ENCODE measurements at regions not wholly inside any gene's neighbourhood (a gene's known extent, or its start where the extent isn't known, plus 50 kb on each side); places are given as distances from the start of the nearest gene placed in this dataset.

- no peak for DNase-seq
Observed at GRCh38 chr10:47237316-47238260, 62.4 kb upstream of the GDF10 start.

- no peak for DNase-seq
Observed at GRCh38 chr10:47238331-47239095, 61.5 kb upstream of the GDF10 start.

GRCh38 chr10:47239211-47239610, 60.8 kb upstream of the GDF10 start:
- DNase-seq = no peak

GRCh38 chr10:47240173-47240572, 59.8 kb upstream of the GDF10 start:
- no peak for DNase-seq

GRCh38 chr10:47241256-47241655, 58.7 kb upstream of the GDF10 start:
- DNase-seq = no peak

GRCh38 chr10:47241946-47242867, 57.8 kb upstream of the GDF10 start:
- DNase-seq = no peak

- no peak for DNase-seq
Observed at GRCh38 chr10:47243356-47243755, 56.6 kb upstream of the GDF10 start.

- no peak for DNase-seq
Observed at GRCh38 chr10:47243791-47244190, 56.2 kb upstream of the GDF10 start.

GRCh38 chr10:47244560-47245500, 55.2 kb upstream of the GDF10 start:
- no peak for DNase-seq

- DNase-seq = no peak
Observed at GRCh38 chr10:47245731-47246350, 54.2 kb upstream of the GDF10 start.

GRCh38 chr10:47246406-47247147, 53.4 kb upstream of the GDF10 start:
- DNase-seq = no peak

GRCh38 chr10:47247148-47248059, 52.6 kb upstream of the GDF10 start:
- DNase-seq = no peak

- DNase-seq = no peak
Observed at GRCh38 chr10:47248386-47249090, 51.5 kb upstream of the GDF10 start.

GRCh38 chr10:47249881-47250280, 50.1 kb upstream of the GDF10 start:
- DNase-seq = no peak
